Neutrophil (primary cell): ENCODE measurements at regions not wholly inside any gene's neighbourhood (a gene's known extent, or its start where the extent isn't known, plus 50 kb on each side); places are given as distances from the start of the nearest gene placed in this dataset.

Experiments
- H3K27ac ChIP-seq: fragments of 200-600 bp; sonication (generic); 2 replicates; pipeline ENCODE4 v1.5.1; 2016; ENCODE audit warnings: mild to moderate bottlenecking, moderate library complexity
- H3K27me3 ChIP-seq: fragments of 200-600 bp; sonication (generic); 2 replicates; pipeline ENCODE4 v1.6.0; 2016; ENCODE audit warnings: mild to moderate bottlenecking
- H3K36me3 ChIP-seq: fragments of 200-600 bp; sonication (generic); 2 replicates; pipeline ENCODE4 v1.5.1; 2017
- H3K4me1 ChIP-seq, 2 experiments: fragments of 200-600 bp in 1 of 2; sonication (generic) in 1 of 2; 1 replicate in 1 of 2; 2 replicates in 1 of 2; pipeline versions ENCODE4 v1.5.1 to v1.6.1; 2013 to 2016; ENCODE audit warnings: low read depth in 1 of 2, low read length in 1 of 2, mild to moderate bottlenecking in 1 of 2, moderate library complexity in 1 of 2; ENCODE audit not compliant: control insufficient read depth in 1 of 2, insufficient read depth in 1 of 2
- H3K4me3 ChIP-seq, 2 experiments: fragments of 200-600 bp in 1 of 2; sonication (generic) in 1 of 2; 1 replicate in 1 of 2; 2 replicates in 1 of 2; pipeline ENCODE4 v1.5.1; 2013 to 2016; ENCODE audit warnings: low read depth in 1 of 2, low read length in 1 of 2, mild to moderate bottlenecking in 1 of 2, moderate library complexity in 1 of 2
- H3K9me3 ChIP-seq: fragments of 200-600 bp; sonication (generic); 2 replicates; pipeline ENCODE4 v1.5.1; 2016
- TF ChIP-seq, protein P1 (sequence below): fragments of 200-600 bp; sonication (generic); IDR thresholded peaks from 2 replicates; pipeline ENCODE4 v1.5.1; 2016; ENCODE audit warnings: antibody characterized with exemption

DNA sequence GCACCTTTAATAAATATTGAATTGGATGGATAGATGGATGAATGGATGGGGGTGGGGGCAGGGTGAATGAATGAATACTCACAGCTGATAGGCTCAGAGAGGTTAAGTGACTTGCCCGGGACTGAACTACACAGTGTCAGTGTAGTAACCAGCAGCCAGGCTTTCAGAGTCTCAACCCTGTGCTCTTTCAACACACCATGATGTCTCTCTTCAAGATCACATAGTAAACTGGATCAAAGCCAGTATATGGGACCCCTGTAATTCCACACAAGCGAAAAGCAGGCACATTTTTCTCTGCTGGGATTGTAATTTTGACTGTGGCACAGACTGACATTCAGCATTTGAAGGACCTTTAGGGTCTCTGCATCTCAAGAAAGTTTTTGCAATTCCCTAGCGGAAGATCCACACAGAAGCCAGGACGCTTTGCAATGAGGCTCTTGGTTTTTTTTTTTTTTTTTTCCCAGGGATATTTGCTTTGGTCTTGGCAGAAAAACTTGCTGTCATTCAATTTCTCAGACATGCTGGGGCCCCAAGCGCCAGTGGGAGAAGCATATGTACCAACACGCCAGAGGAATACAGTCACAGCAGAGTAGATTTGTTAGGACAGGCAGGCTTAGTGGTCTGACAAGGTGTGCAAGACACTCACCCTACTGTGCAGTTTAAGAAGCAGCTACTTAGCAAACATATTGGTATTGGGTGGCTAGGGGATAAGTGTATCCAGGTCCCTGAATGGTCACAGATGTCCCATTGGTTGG is 213.1 kb upstream of the CAMK1G start:
- no peaks in the 10 kb centered on the region for H3K4me1 ChIP-seq
- TF ChIP-seq, protein P1, sequence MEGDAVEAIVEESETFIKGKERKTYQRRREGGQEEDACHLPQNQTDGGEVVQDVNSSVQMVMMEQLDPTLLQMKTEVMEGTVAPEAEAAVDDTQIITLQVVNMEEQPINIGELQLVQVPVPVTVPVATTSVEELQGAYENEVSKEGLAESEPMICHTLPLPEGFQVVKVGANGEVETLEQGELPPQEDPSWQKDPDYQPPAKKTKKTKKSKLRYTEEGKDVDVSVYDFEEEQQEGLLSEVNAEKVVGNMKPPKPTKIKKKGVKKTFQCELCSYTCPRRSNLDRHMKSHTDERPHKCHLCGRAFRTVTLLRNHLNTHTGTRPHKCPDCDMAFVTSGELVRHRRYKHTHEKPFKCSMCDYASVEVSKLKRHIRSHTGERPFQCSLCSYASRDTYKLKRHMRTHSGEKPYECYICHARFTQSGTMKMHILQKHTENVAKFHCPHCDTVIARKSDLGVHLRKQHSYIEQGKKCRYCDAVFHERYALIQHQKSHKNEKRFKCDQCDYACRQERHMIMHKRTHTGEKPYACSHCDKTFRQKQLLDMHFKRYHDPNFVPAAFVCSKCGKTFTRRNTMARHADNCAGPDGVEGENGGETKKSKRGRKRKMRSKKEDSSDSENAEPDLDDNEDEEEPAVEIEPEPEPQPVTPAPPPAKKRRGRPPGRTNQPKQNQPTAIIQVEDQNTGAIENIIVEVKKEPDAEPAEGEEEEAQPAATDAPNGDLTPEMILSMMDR: no peak
- H3K9me3 ChIP-seq: no peaks in the 10 kb centered on the region
- H3K27ac ChIP-seq: no peak overlapping the region
- no peak overlapping the region for H3K4me3 ChIP-seq
- peaks cover 14% of the 10 kb centered on the region for H3K27me3 ChIP-seq
- no peaks in the 10 kb centered on the region for H3K36me3 ChIP-seq

DNA sequence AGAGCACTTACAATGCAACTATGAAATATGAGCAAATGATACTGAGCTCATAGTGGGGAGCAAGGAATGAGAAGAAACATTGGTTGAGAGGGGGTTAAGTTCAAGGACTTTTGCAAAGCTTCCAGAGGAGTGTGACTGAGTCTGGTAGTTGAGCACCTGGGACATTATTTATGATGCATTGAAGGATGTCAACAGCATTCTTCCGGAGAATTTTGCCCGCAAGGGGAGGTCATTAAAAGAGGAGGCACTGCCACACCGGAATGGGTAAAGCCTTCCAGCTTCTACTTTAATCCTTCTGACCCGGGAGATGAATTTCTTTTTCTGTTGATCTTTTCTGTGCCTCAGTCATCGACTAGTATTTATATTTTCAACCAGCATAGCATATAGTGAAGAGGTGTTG is 208.4 kb upstream of the CAMK1G start:
- TF ChIP-seq, protein P1: no peak
- no peaks in the 10 kb centered on the region for H3K4me1 ChIP-seq
- no peaks in the 10 kb centered on the region for H3K9me3 ChIP-seq
- H3K4me3 ChIP-seq: no peak overlapping the region
- H3K27ac ChIP-seq: no peak overlapping the region
- H3K27me3 ChIP-seq: peaks cover under 1% of the 10 kb centered on the region
- H3K36me3 ChIP-seq: no peaks in the 10 kb centered on the region

DNA sequence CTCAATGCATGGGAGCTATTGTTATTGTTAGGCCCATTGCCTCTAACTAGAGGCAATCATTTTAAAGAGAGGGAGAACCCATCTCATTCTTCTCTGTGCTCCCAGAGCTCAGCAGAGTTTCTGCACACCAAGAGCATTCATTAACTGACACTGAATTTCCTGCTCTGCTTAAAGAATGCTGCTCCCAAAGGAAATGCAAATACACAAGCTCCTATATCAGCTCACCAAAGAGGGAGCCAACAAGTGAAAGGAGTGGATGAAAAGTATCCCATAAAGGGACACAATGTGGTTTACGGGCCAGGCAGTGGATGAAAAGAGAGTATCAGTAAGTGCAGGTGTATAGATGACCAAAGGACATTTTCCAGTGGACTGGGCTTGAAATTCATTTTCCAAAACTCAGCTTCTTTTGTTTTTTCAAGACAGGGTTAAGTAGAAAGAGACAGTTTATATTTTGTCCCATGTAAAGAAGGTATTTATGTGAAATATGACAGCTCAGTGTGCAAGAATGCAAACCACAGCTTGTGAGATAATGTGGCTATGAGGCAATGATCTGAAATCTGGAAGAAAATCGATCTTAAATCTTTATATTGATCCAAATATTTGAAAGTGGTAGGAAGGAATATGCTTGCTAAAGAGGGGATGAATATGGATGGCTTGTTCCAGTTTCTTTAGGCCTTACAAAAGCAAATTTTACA is 207.7 kb upstream of the CAMK1G start:
- Histone ChIP-seq H3K9me3 (no peaks in the 10 kb centered on the region), H3K36me3 (no peaks in the 10 kb centered on the region), H3K4me1 (no peaks in the 10 kb centered on the region), H3K4me3 (no peak overlapping the region), H3K27ac (no peak overlapping the region), H3K27me3 (no peaks in the 10 kb centered on the region)
- TF ChIP-seq, protein P1: no peak

DNA sequence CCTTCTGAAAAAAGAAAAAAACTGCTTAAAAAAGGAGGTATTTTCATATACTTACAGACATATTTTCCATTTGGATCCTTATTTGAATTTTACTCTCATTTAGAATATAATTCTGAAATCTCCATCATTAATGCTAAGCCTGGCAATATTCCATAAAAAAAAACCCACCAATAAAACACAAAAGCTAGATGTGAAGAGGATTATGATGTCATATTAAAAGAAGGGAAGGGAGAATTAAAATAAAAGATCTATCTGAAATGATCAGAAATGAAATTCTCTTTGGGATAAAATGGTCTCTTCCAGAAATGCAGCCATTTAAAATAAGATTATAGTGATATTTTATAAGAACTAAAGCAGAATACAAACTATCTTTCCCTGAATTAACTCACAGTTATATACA is 206.7 kb upstream of the CAMK1G start:
- Histone ChIP-seq H3K4me1 (no peaks in the 10 kb centered on the region), H3K9me3 (no peaks in the 10 kb centered on the region), H3K27me3 (no peaks in the 10 kb centered on the region), H3K4me3 (no peak overlapping the region), H3K36me3 (no peaks in the 10 kb centered on the region), H3K27ac (no peak overlapping the region)
- TF ChIP-seq, protein P1: no peak

DNA sequence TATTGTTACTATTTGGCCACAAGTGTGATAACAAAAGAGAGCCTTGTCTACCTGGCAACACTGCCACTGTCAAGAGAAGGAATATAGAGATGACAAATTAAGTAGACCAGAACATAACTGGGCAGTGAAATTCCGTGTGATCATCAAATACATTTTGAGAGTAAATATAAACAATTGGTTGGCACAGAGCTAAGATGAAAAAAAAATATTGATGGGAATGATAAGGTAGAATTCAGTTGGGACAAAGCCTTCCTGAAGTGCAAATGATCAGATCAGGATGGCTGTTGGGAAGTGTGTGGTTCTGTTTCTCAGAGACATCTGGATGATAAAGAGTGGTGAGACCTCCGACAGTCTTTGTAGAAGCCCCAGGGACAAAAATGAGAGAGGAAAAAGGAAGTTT is 205.5 kb upstream of the CAMK1G start:
- Histone ChIP-seq H3K36me3 (no peaks in the 10 kb centered on the region), H3K27ac (no peak overlapping the region)

More for the DNA sequence above, 205.5 kb upstream of the CAMK1G start:
- no peaks in the 10 kb centered on the region for H3K4me1 ChIP-seq
- TF ChIP-seq, protein P1: no peak
- H3K4me3 ChIP-seq: no peak overlapping the region
- H3K9me3 ChIP-seq: no peaks in the 10 kb centered on the region
- no peaks in the 10 kb centered on the region for H3K27me3 ChIP-seq
